ENCODE measurements at regions not wholly inside any gene's neighbourhood (a gene's known extent, or its start where the extent isn't known, plus 50 kb on each side); places are given as distances from the start of the nearest gene placed in this dataset.
"Not testable (repeated sequence)": the region's sequence is repeated elsewhere in the genome, so short reads cannot be mapped to it uniquely, and the experiment has no call there.

GRCh38 chr3:194860725-194861124 is 175.0 kb downstream of the FAM43A start:
- no peak overlapping the region for H3K4me3 ChIP-seq (ENCODE audit: low read depth, low read length)

GRCh38 chr3:194861375-194861774 is 175.7 kb downstream of the FAM43A start:
- H3K4me3 ChIP-seq (ENCODE audit: low read depth, low read length): no peak overlapping the region

GRCh38 chr3:194865061-194865460 is 179.4 kb downstream of the FAM43A start:
- no peak overlapping the region for H3K4me3 ChIP-seq (ENCODE audit: low read depth, low read length)

DNA sequence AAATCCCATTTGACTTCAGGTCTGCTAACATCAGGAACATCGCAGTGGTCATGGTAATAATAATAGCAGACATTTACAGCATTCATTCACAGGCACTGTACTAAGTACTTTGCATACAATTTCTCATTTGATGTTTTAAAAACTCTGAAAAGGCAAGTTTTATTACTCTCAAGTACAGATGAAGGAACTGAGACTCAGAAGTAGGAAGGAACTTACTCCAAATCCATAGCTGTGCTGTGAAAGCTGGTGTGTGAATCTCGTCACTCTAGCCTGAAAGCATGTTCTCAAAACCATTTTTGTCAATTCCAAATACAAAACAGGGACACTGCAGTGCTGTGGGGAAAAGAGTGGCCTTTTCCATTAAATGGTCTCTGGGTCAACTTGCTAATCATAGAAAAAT is 179.9 kb downstream of the FAM43A start:
- H3K4me3 ChIP-seq (ENCODE audit: low read depth, low read length): no peak overlapping the region

GRCh38 chr3:194866236-194866635 is 180.6 kb downstream of the FAM43A start:
- H3K4me3 ChIP-seq (ENCODE audit: low read depth, low read length): no peak overlapping the region

- H3K4me3 ChIP-seq (ENCODE audit: low read depth, low read length): no peak overlapping the region
Measured at GRCh38 chr3:194867270-194867983, 181.7 kb downstream of the FAM43A start.

- H3K4me3 ChIP-seq (ENCODE audit: low read depth, low read length): no peak overlapping the region
Measured at GRCh38 chr3:194868831-194869230, 183.1 kb downstream of the FAM43A start.

- no peak overlapping the region for H3K4me3 ChIP-seq (ENCODE audit: low read depth, low read length)
Measured at GRCh38 chr3:194869482-194870169, 183.9 kb downstream of the FAM43A start.

DNA sequence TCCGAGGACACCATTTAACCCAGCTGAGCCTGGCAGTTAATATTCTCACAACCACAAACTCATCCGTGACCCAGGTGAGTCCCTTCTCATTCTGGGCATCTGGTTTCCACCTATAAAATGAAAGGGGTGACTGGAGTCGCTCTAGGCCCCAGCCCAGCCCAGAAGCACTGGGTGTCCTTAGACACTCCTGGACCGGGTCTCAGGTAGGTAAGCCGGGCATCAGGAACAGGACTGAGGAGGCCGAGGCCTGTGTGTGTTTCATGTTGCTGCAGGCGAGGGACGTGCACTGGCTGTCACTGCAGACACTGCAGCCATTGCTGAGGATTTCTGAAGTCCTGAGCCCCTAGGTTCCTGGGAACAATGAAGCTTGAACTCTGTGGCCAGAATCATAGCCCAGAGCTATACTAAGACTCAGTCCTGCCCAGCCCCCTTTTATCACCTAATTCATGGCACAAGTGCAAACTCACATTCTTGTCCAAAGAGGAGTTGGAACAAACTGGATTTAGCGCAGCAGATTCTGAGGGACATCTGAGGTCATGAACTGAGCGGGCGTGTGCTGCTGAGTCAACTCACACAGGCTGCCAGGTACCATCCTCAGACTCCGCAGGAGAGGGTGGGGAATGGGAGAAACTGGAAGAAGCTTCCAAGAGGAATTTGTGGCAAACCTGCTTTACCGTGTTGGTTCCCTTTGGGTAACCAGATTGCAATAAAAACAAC is 184.9 kb downstream of the FAM43A start:
- no peak overlapping the region for H3K4me3 ChIP-seq (ENCODE audit: low read depth, low read length)

DNA sequence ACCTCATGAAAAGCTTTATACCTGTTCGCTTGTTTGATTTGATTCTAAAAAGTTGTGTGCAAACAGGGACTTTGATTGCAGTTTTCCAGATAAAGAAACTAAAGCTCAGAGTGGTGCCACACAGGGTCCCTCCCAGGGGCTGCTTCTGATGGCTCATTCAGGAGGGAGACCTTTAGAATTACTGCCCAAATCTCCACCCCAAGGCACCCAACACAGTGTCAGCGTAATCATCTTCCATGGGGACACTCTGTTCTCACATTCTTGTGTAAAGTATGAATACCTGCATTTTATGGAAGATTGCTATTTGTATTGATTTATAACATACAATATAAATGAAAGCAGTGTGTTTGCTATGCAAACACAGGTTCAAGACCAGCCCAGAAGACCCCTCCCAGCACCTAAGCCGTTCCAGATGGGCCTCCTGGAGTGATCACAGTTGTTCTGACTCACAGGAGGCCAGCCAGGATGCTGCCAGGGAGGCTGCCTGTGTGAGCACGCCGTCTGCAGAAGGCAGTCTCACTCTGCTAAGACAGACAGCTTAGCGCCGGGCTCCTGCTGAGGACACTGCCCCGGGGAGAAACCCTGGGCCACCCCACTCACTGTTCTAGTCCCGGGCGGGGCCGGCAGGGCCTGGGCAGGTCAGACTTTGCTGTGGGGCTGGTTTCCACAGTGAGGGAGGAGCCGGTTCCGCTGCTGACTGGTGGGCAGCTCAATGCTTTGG is 185.6 kb downstream of the FAM43A start:
- no peak overlapping the region for H3K4me3 ChIP-seq (ENCODE audit: low read depth, low read length)

DNA sequence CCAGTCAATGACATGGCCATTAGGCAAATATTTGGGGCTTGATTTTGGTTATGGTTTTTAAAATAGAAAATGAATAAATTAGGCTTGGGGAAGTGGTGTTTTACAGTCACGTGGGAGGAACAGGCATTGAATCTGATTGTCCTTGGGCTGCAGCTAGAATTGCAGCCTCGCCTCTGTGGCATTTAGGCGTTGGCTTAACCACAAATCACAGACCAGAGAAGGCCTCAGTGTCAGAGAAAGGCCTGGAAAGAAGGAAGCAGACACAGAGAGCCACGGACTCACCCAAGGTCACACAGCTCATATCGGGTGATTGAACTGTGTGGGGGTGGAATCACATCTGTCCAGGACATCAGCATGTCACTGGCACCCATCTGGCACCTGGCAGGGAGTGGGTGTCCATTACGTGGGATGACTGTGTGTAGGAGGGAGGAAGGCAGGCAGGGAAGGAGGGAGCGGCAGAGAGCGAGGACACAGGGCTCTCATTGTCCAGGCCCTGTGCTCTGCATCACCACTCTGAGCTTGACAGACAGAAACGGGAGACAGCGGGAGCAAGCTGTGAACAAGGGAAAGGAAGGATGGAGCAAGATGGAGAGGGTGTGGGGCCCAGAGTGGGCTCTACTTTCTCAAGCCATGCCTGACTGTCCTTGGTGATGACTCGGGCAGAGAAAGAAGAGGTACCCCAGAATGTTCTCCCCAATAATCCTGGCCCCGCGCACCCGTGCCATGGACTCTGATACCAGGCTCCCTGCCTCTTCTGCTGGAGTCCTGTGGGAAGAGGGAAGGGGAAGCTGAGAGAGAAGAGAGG is 186.4 kb downstream of the FAM43A start:
- H3K4me3 ChIP-seq (ENCODE audit: low read depth, low read length): no peak overlapping the region

DNA sequence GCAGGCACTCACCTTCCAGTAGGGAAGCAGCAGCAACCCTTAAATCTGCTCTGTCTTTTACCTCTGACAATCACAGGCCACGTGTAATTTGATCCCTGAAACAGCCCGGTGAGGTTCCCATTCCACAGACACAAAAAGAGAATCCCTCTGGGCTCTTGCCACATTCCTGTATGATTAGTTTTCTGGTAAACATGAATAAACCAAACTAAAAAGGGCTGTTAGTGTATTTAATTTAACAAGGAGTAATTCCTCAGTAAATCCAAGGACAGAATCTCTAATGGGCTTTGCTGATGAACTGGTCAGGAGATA is 186.9 kb downstream of the FAM43A start:
- H3K4me3 ChIP-seq (ENCODE audit: low read depth, low read length): no peak overlapping the region

DNA sequence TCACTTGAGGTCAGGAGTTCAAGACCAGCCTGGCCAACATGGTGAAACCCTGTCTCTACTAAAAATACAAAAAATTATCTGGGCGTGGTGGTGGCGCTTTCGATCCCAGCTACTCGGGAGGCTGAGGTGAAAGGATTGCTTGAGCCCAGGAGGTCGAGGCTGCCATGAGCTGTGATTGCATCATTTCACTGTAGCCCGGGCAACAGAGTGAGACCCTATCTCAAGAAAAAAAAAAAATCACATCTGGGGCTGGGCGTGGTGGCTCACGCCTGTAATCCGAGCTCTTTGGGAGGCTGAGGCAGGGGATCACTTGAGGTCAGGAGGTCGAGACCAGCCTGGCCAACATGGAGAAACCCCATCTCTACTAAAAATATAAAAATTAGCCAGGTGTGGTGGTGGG is 187.8 kb downstream of the FAM43A start:
- H3K4me3 ChIP-seq (ENCODE audit: low read depth, low read length): not testable (repeated sequence)

DNA sequence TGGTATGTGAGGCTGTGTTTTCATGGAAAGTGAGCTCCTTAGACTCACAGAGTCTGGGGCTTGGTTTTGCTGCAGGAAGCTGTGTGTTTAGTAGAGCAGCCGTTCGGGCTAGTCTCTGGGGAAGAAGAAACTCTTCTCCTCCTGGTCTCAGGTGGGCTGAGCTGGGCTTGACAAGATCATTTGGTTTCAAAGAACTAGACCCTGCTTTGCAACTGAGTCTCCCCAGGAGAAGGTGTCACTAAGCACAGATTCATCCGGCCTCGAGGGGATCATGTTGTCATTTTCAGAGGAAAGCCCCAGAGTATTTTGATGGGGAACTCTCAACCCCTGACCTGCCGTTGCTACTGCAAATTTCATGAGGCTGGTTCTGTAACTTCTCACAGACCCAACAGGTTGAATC is 188.5 kb downstream of the FAM43A start:
- H3K4me3 ChIP-seq (ENCODE audit: low read depth, low read length): no peak overlapping the region

DNA sequence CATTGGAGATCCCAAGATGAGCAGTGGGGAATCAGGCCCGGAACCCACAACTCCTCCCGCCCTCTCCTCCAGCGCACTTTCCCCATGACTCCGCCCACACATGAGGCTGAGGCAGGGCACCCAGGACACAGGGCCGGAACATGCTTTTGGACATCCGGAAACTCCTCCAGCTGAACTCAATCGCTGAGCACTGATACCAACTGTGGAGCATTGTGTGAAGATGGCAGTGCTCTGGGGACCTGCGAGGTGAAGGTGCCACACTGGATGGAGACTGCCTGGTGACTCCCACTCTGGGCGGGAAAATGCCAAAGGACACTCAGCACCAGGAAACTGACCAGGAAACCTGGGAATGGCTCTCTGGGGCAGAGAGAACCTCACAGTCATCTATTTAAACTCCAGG is 189.1 kb downstream of the FAM43A start:
- no peak overlapping the region for H3K4me3 ChIP-seq (ENCODE audit: low read depth, low read length)

DNA sequence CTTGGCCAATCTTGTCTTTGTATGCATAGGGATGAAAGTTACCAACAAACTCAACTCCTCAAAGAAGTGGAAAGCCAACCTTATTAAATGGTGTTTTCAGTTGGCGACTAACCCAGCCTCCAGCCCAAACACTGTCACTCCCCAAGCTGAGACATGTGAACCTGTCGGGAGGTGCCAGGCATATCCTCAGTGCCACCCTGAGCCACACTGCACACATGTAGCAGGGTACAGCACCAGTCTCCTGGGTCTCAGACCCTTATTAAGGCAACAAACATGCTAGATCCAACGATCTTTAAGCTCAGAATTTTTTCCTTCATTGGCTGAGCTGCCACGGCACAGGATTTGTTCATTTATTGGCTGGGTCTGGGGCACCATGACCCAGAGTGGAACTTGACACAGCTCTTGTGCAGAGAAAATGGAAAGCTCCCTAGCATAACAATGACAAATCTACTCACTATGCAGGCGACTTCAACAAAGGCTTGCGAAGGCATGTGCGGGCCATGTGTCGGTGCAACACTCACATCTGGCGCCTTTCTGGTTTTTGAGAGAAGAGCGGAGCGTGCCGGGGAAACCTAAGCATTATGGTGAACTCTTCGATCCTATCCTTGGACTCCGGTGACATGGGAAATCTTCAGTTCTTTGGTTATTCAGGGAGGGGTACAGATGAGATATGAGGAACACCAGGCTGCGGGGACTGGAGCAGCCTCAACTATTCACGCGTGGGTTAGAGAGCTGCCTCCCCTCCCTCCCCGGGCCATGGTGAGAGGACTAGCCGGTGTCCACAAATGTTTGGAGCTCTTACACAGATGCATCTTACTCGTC is 190.1 kb downstream of the FAM43A start:
- no peak overlapping the region for H3K4me3 ChIP-seq (ENCODE audit: low read depth, low read length)

DNA sequence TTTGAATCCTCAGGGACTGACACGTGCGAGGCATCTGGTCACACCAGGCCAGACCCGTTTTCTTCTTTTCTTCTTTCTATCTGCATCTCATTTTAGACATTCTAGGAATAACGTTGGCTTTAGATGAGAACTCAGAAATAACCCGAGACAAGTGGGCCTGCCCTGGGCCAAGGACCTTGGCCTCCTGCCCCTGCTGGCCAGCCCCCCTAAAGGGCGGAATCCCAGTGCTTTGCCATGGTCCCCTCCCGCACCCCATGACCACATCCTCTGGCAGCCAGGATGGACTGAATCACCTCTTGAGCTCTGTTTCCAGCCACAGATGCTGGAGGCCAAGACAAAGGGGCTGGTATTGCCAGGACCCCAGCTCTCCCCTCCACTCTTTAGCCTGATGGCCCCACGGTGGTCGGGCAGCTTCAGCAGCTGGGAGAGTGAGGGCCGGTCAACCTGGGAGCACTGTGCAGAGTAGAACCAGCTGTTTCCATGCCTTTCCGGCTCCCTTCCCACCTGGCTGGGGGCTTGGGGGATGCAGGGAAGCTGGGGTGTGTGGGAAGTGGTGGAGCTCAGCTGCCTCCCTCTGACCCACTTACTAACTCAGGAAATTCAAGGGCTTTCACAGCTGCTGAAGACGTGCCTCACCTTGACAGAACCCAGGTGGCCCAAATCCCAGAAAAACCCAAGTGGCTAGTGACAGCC is 190.9 kb downstream of the FAM43A start:
- H3K4me3 ChIP-seq (ENCODE audit: low read depth, low read length): no peak overlapping the region

GRCh38 chr3:194877291-194878119 is 191.8 kb downstream of the FAM43A start:
- no peak overlapping the region for H3K4me3 ChIP-seq (ENCODE audit: low read depth, low read length)

All from iPS-11a (cell line).